ENCODE measurements at regions not wholly inside any gene's neighbourhood (a gene's known extent, or its start where the extent isn't known, plus 50 kb on each side); places are given as distances from the start of the nearest gene placed in this dataset.

- TF ChIP-seq CREB1 (CRISPR knock-in tag; IDR thresholded peaks at IDR 0.05; ENCODE audit: low read depth): no peak
- TF ChIP-seq ETS1 (IDR thresholded peaks at IDR 0.05): no peak
These were observed 282.5 kb upstream of the STT3B start (continued) for GRCh38 chr3:31250116-31250777.

GRCh38 chr3:31251083-31251482, 281.6 kb upstream of the STT3B start:
- no peaks in the 10 kb centered on the region for H3K79me2 ChIP-seq (replicated peaks; ENCODE audit: insufficient read depth)
- H3K4me2 ChIP-seq: no peak overlapping the region
- DNase-seq (ENCODE audit: low spot score) (no peak), ATAC-seq (no peak)
- no peaks in the 10 kb centered on the region for H3K36me3 ChIP-seq (ENCODE audit: insufficient read depth)
- Mint-ChIP-seq H3K27me3 (ENCODE audit: insufficient read depth, low read depth, poor library complexity) (peaks cover 3% of the 10 kb centered on the region), H3K27ac (no peak overlapping the region), H3K4me1 (peaks cover 11% of the 10 kb centered on the region), H3K36me3 (ENCODE audit: low read depth) (no peaks in the 10 kb centered on the region), H3K9me3 (no peaks in the 10 kb centered on the region), H3K4me3 (no peak overlapping the region)
- no peaks in the 10 kb centered on the region for H3K27me3 ChIP-seq (ENCODE audit: insufficient read depth)
- H4K20me1 ChIP-seq (replicated peaks; ENCODE audit: insufficient read depth): no peaks in the 10 kb centered on the region
- H3K9me2 ChIP-seq (ENCODE audit: insufficient read depth): peaks cover 13% of the 10 kb centered on the region
- H3K4me1 ChIP-seq (ENCODE audit: insufficient read depth): no peaks in the 10 kb centered on the region
- no peak overlapping the region for H3K4me3 ChIP-seq
- H3F3A ChIP-seq (replicated peaks; ENCODE audit: low read depth): no peaks in the 10 kb centered on the region
- H3K27ac ChIP-seq (ENCODE audit: low read depth): no peak overlapping the region
- H2AFZ ChIP-seq: no peak overlapping the region
- TF ChIP-seq JUNB (IDR thresholded peaks at IDR 0.05; ENCODE audit: unreplicated experiment) (no peak), POLR2AphosphoS5 (IDR thresholded peaks at IDR 0.05; ENCODE audit: low read depth) (no peak), NANOG (IDR thresholded peaks at IDR 0.05; ENCODE audit: borderline replicate concordance) (no peak), ZNF114 (CRISPR knock-in tag; IDR thresholded peaks at IDR 0.05) (no peak), ZNF462 (CRISPR knock-in tag; IDR thresholded peaks at IDR 0.05) (no peak), STAT1 (IDR thresholded peaks at IDR 0.05; ENCODE audit: unreplicated experiment) (no peak), ETS1 (IDR thresholded peaks at IDR 0.05) (no peak), REST (IDR thresholded peaks at IDR 0.05; ENCODE audit: unreplicated experiment) (no peak), CTCF (conservative IDR thresholded peaks at IDR 0.05; ENCODE audit: low read depth in 2 of 2) (no peak), EZH2phosphoT487 (IDR thresholded peaks at IDR 0.05; ENCODE audit: unreplicated experiment) (no peak), CREB1 (CRISPR knock-in tag; IDR thresholded peaks at IDR 0.05; ENCODE audit: low read depth) (no peak)
